Mucosa of descending colon (tissue), 3 donors: ENCODE measurements at regions not wholly inside any gene's neighbourhood (a gene's known extent, or its start where the extent isn't known, plus 50 kb on each side); places are given as distances from the start of the nearest gene placed in this dataset.

ENCODE experiments used
- ATAC-seq: fragments of 200-7000 bp; cut with Tn5 transposase; one replicate; pipeline ENCODE4 v1.9.1; 2020; ENCODE audit warnings: mild to moderate bottlenecking, moderate library complexity
- DNase-seq, 3 donors: peaks; one replicate each; pipeline ENCODE4 v3.0.0-alpha.2; 2020
- H3K36me3 ChIP-seq: fragments of 200-600 bp; one replicate; pipeline ENCODE4 v1.8.0; 2021; ENCODE audit warnings: low read depth, mild to moderate bottlenecking
- H3K4me1 ChIP-seq: fragments of 200-600 bp; one replicate; pipeline ENCODE4 v1.8.0; 2021; ENCODE audit warnings: low read depth, mild to moderate bottlenecking
- H3K4me3 ChIP-seq: fragments of 200-600 bp; one replicate; pipeline ENCODE4 v1.8.0; 2021; ENCODE audit warnings: mild to moderate bottlenecking
- H3K9me3 ChIP-seq: fragments of 200-600 bp; one replicate; pipeline ENCODE4 v1.8.0; 2021; ENCODE audit warnings: mild to moderate bottlenecking
- CTCF ChIP-seq: fragments of 200-600 bp; IDR thresholded peaks from one replicate; pipeline ENCODE4 v1.8.0; 2022; ENCODE audit warnings: antibody characterized with exemption, mild to moderate bottlenecking
- intact Hi-C, 2 donors: fragments of 100-400 bp; cut with DNase I in 1 of 2; cut with micrococcal nuclease in 1 of 2; formaldehyde crosslinking; loops; one replicate each; pipeline versions ENCODE4 v1.11.0 to v1.11.1; 2022; cut with DNase I, micrococcal nuclease
- donor health status: DM: no; HTN: no; CAD: no; lungs with moderate emphysema.
- donor health status: DM: no; HTN: no; CAD: no.
- donor health status: DM: no; HTN: yes; CAD: no.

GRCh38 chr1:194473766-194474165 is 1287.4 kb upstream of the B3GALT2 start:
- Histone ChIP-seq H3K4me1 (no peaks in the 10 kb centered on the region), H3K4me3 (no peak overlapping the region), H3K9me3 (no peaks in the 10 kb centered on the region), H3K36me3 (no peaks in the 10 kb centered on the region)
- DNase-seq (no peak), ATAC-seq (no peak)
- intact Hi-C loops = no loop called here
- TF ChIP-seq CTCF = no peak

GRCh38 chr1:194469282-194469681 is 1282.9 kb upstream of the B3GALT2 start:
- no peak for TF ChIP-seq CTCF
- Histone ChIP-seq H3K36me3 (no peaks in the 10 kb centered on the region), H3K9me3 (no peaks in the 10 kb centered on the region), H3K4me1 (no peaks in the 10 kb centered on the region), H3K4me3 (no peak overlapping the region)
- no peak for ATAC-seq
- intact Hi-C loops = no loop called here
- no peak for DNase-seq

GRCh38 chr1:194466706-194467105 is 1280.3 kb upstream of the B3GALT2 start:
- intact Hi-C loops = no loop called here
- no peaks in the 10 kb centered on the region for H3K36me3 ChIP-seq
- no peaks in the 10 kb centered on the region for H3K4me1 ChIP-seq
- no peak overlapping the region for H3K4me3 ChIP-seq
- ATAC-seq (no peak), DNase-seq (no peak)
- no peak for TF ChIP-seq CTCF
- H3K9me3 ChIP-seq = no peaks in the 10 kb centered on the region

GRCh38 chr1:194447636-194448035 is 1261.2 kb upstream of the B3GALT2 start:
- no peaks in the 10 kb centered on the region for H3K36me3 ChIP-seq
- no peaks in the 10 kb centered on the region for H3K9me3 ChIP-seq
- intact Hi-C loops = no loop called here
- TF ChIP-seq CTCF = no peak
- DNase-seq (no peak), ATAC-seq (no peak)
- no peaks in the 10 kb centered on the region for H3K4me1 ChIP-seq
- no peak overlapping the region for H3K4me3 ChIP-seq

GRCh38 chr1:194445244-194445643 is 1258.8 kb upstream of the B3GALT2 start:
- Histone ChIP-seq H3K4me1 (no peaks in the 10 kb centered on the region), H3K4me3 (no peak overlapping the region), H3K36me3 (no peaks in the 10 kb centered on the region), H3K9me3 (no peaks in the 10 kb centered on the region)
- ATAC-seq = no peak
- TF ChIP-seq CTCF = no peak
- no peak for DNase-seq
- intact Hi-C loops = no loop called here

- Histone ChIP-seq H3K36me3 (no peaks in the 10 kb centered on the region), H3K4me3 (no peak overlapping the region), H3K4me1 (no peaks in the 10 kb centered on the region), H3K9me3 (no peaks in the 10 kb centered on the region)
- intact Hi-C loops = no loop called here
- no peak for DNase-seq
- TF ChIP-seq CTCF = no peak
- no peak for ATAC-seq
Measured at GRCh38 chr1:194442901-194443575, 1256.6 kb upstream of the B3GALT2 start.
